Body of pancreas (tissue), 4 donors: ENCODE measurements at regions not wholly inside any gene's neighbourhood (a gene's known extent, or its start where the extent isn't known, plus 50 kb on each side); places are given as distances from the start of the nearest gene placed in this dataset.

Experiments
- POLR2A ChIP-seq, 3 donors: fragments of 450-650 bp; IDR thresholded peaks; one replicate each; pipeline ENCODE4 v1.6.1; 2016; ENCODE audit warnings: antibody characterized with exemption in 3 of 3, mild to moderate bottlenecking in 2 of 3
- TF ChIP-seq, protein P1 (sequence below), 7 experiments: fragments of 450-650 bp in 4 of 7; fragments of 200-600 bp in 3 of 7; sonication (generic) in 3 of 7; IDR thresholded peaks; one replicate each; pipeline ENCODE4 v1.5.1; 2016 to 2019; ENCODE audit warnings: antibody characterized with exemption in 7 of 7

DNA sequence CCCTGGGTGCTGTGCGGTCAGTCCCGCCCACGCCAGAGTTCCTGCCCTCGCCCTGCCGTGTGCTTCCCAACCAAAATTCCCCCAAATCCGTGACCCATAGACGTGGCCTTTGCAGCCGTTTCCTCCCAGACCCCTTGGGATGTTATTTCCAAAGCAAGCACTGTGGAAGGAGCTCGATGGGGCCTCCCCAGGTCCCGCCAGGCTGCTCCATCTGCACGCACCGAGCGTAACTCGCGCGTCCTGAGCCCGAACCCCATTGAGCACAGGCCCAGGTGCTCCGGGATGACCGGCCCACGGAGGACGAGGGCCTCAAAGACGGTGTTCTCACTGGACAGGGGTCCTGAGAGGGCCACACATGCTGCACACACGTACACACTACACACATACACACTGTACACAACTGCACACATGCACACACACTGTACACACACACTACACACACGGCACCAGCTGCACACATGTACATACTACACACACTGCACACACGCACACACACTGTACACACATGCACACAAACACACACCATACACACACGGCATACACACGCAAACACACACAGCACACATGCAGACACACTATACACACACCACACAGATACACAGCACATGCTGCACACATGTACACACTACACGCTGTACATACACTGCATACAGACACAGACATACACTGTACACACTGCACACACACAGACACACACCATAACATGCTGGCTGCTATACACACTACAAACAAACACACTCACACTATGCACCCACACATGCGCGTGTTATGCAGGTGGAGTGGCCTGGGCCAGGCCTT lies 431.2 kb upstream of the SALL3 start:
- TF ChIP-seq POLR2A (IDR thresholded peaks at IDR 0.05), result no peak
- TF ChIP-seq, protein P1, sequence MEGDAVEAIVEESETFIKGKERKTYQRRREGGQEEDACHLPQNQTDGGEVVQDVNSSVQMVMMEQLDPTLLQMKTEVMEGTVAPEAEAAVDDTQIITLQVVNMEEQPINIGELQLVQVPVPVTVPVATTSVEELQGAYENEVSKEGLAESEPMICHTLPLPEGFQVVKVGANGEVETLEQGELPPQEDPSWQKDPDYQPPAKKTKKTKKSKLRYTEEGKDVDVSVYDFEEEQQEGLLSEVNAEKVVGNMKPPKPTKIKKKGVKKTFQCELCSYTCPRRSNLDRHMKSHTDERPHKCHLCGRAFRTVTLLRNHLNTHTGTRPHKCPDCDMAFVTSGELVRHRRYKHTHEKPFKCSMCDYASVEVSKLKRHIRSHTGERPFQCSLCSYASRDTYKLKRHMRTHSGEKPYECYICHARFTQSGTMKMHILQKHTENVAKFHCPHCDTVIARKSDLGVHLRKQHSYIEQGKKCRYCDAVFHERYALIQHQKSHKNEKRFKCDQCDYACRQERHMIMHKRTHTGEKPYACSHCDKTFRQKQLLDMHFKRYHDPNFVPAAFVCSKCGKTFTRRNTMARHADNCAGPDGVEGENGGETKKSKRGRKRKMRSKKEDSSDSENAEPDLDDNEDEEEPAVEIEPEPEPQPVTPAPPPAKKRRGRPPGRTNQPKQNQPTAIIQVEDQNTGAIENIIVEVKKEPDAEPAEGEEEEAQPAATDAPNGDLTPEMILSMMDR (IDR thresholded peaks at IDR 0.05), result no peak
